Activated naive CD4-positive, alpha-beta T cell treated with anti-CD3 and anti-CD28 coated beads for 36 hours (primary cell): ENCODE measurements at regions not wholly inside any gene's neighbourhood (a gene's known extent, or its start where the extent isn't known, plus 50 kb on each side); places are given as distances from the start of the nearest gene placed in this dataset.
"Not testable (repeated sequence)": the region's sequence is repeated elsewhere in the genome, so short reads cannot be mapped to it uniquely, and the experiment has no call there.

Source experiments
- CTCF ChIA-PET: fragments of 350-600 bp; sonication (Branson Sonifier 250); formaldehyde crosslinking; loops from one replicate; lab custom pipeline; 2021; ENCODE audit warnings: antibody characterized with exemption; lab: Charles Lee
- DNase-seq: peaks from one replicate; pipeline ENCODE4 v3.0.0-alpha.2; 2020
- H3K27ac Mint-ChIP-seq: one replicate; pipeline ENCODE4 v1.8.0; 2021; ENCODE audit warnings: mild to moderate bottlenecking, mixed read lengths
- H3K27me3 Mint-ChIP-seq: one replicate; pipeline ENCODE4 v1.8.0; 2021; ENCODE audit warnings: low read depth, mixed read lengths
- H3K36me3 Mint-ChIP-seq: one replicate; pipeline ENCODE4 v1.8.0; 2021; ENCODE audit warnings: low read depth, mixed read lengths
- H3K4me1 Mint-ChIP-seq: one replicate; pipeline ENCODE4 v1.8.0; 2021; ENCODE audit warnings: low read depth, mixed read lengths
- H3K4me3 Mint-ChIP-seq: one replicate; pipeline ENCODE4 v1.8.0; 2021; ENCODE audit warnings: mild to moderate bottlenecking, moderate library complexity, mixed read lengths
- H3K9me3 Mint-ChIP-seq: one replicate; pipeline ENCODE4 v1.8.0; 2021; ENCODE audit warnings: mixed read lengths
- intact Hi-C: fragments of 100-400 bp; cut with micrococcal nuclease; formaldehyde crosslinking; loops from one replicate; pipeline ENCODE4 v1.15.1; 2023

GRCh38 chr6:49151461-49151860 lies 311.6 kb downstream of the MMUT start:
- no peak overlapping the region for H3K27ac Mint-ChIP-seq
- no peaks in the 10 kb centered on the region for H3K36me3 Mint-ChIP-seq
- no peak overlapping the region for H3K4me3 Mint-ChIP-seq
- H3K9me3 Mint-ChIP-seq, result peaks cover 3% of the 10 kb centered on the region
- no peaks in the 10 kb centered on the region for H3K27me3 Mint-ChIP-seq
- DNase-seq, result no peak
- CTCF ChIA-PET, result no interaction called here
- intact Hi-C loops, result no loop called here
- no peaks in the 10 kb centered on the region for H3K4me1 Mint-ChIP-seq

DNA sequence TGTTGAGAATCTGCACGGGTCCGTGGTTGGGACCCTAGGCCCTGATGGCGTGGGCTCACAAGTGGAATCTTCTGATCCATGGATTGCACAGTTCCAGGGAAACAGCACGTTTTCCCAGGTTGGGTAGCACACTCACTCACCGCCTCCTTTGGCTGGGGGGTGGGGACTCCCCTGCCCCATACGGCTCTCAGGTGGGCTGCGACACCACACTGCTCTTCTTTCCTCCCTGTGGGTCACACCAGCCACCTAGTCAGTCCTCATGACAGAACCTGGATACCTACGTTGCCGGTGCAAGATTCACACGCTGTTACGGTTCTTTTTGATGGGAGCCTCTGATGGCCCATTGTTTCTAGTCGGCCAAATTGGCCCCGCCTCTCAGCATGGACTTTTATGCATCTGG lies 312.0 kb downstream of the MMUT start:
- Mint-ChIP-seq H3K4me1 (no peaks in the 10 kb centered on the region), H3K27me3 (no peaks in the 10 kb centered on the region), H3K9me3 (peaks cover 4% of the 10 kb centered on the region), H3K36me3 (no peaks in the 10 kb centered on the region), H3K4me3 (no peak overlapping the region), H3K27ac (no peak overlapping the region)
- CTCF ChIA-PET, result no interaction called here
- no peak for DNase-seq
- intact Hi-C loops, result no loop called here

DNA sequence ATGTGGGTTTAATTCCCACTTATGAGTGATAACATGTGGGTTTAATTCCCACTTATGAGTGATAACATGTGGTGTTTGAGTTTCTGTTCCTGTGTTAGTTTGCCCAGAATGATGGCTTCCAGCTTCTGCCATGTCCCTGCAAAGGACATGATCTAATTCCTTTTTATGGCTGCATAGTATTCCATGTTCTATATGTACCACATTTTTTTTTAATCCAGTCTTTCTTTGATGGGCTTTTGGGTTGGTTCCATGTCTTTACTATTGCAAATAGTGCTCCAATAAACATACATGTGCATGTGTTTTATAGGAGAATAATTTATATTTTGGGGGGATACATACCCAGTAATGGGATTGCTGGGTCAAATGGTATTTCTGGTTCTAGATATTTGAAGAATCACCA lies 317.8 kb downstream of the MMUT start:
- H3K27ac Mint-ChIP-seq, result no peak overlapping the region
- no peaks in the 10 kb centered on the region for H3K4me1 Mint-ChIP-seq
- CTCF ChIA-PET, result no interaction called here

GRCh38 chr6:49142421-49143151 lies 320.5 kb downstream of the MMUT start:
- Mint-ChIP-seq H3K9me3 (peaks cover 6% of the 10 kb centered on the region), H3K36me3 (no peaks in the 10 kb centered on the region), H3K27me3 (no peaks in the 10 kb centered on the region), H3K27ac (no peak overlapping the region), H3K4me1 (no peaks in the 10 kb centered on the region), H3K4me3 (no peak overlapping the region)
- CTCF ChIA-PET, result no interaction called here
- DNase-seq, result no peak
- intact Hi-C loops, result no loop called here

More for the DNA sequence above, 317.8 kb downstream of the MMUT start:
- H3K27me3 Mint-ChIP-seq, result no peaks in the 10 kb centered on the region
- H3K9me3 Mint-ChIP-seq, result peaks cover 8% of the 10 kb centered on the region
- H3K36me3 Mint-ChIP-seq, result no peaks in the 10 kb centered on the region
- H3K4me3 Mint-ChIP-seq, result no peak overlapping the region
- intact Hi-C loops, result no loop called here
- DNase-seq, result no peak

- CTCF ChIA-PET, result no interaction called here
- H3K4me1 Mint-ChIP-seq, result no peaks in the 10 kb centered on the region
- intact Hi-C loops, result no loop called here
- H3K9me3 Mint-ChIP-seq, result peaks cover 12% of the 10 kb centered on the region
- H3K27ac Mint-ChIP-seq, result no peak overlapping the region
- no peak for DNase-seq
- H3K27me3 Mint-ChIP-seq, result no peaks in the 10 kb centered on the region
- H3K4me3 Mint-ChIP-seq, result no peak overlapping the region
- H3K36me3 Mint-ChIP-seq, result no peaks in the 10 kb centered on the region
These were observed 341.1 kb downstream of the MMUT start for GRCh38 chr6:49121970-49122369.

DNA sequence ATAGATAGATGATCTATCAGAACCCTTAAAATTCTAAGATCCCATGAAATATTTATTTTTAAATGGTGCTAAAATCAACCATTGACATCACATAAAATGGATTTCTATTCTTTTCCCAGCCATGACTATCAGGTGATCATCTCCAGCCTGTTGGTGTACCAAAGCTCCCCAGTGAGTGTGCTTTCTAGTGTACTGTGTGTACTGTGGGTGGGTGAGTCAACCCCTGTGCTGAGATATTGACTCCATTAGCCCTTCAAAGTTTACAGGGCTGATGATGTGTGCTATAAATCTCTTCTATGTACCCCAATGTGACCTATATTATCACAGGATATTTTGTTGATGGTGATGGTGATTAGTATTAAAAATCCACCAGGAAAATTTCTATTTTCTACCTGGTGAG lies 344.6 kb downstream of the MMUT start:
- CTCF ChIA-PET, result no interaction called here
- intact Hi-C loops, result no loop called here
- no peaks in the 10 kb centered on the region for H3K4me1 Mint-ChIP-seq
- no peaks in the 10 kb centered on the region for H3K36me3 Mint-ChIP-seq
- H3K4me3 Mint-ChIP-seq, result no peak overlapping the region
- no peaks in the 10 kb centered on the region for H3K27me3 Mint-ChIP-seq
- peaks cover 4% of the 10 kb centered on the region for H3K9me3 Mint-ChIP-seq
- H3K27ac Mint-ChIP-seq, result no peak overlapping the region
- no peak for DNase-seq

GRCh38 chr6:49110916-49111315 lies 352.1 kb downstream of the MMUT start:
- CTCF ChIA-PET, result no interaction called here
- no peak for DNase-seq
- Mint-ChIP-seq H3K27ac (no peak overlapping the region), H3K9me3 (peaks cover 1% of the 10 kb centered on the region), H3K4me3 (no peak overlapping the region), H3K27me3 (no peaks in the 10 kb centered on the region), H3K4me1 (no peaks in the 10 kb centered on the region), H3K36me3 (no peaks in the 10 kb centered on the region)
- intact Hi-C loops, result no loop called here

GRCh38 chr6:49097664-49098063 lies 365.4 kb downstream of the MMUT start:
- H3K4me1 Mint-ChIP-seq, result not testable (repeated sequence)

DNA sequence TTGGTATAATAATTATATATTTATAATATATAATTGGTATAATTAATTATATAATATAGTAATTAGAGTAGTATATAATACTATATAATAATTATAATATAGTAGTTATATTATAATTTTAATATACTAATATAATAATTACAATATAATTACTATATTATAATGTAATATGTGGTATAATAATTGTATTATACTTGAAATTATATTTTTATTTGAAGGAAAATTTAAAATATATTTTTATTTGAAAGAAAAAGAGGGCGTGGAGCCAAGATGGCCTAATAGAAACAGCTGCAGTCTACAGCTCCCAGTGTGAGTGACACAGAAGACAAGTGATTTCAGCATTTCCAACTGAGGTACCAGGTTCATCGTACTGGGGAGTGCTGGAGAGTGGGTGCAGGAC lies 365.9 kb downstream of the MMUT start:
- Mint-ChIP-seq H3K4me3 (no peak overlapping the region), H3K27me3 (no peaks in the 10 kb centered on the region), H3K4me1 (no peaks in the 10 kb centered on the region), H3K36me3 (no peaks in the 10 kb centered on the region), H3K27ac (no peak overlapping the region), H3K9me3 (peaks cover 11% of the 10 kb centered on the region)
- DNase-seq, result no peak
- CTCF ChIA-PET, result no interaction called here
- intact Hi-C loops, result no loop called here

More at GRCh38 chr6:49097664-49098063, 365.4 kb downstream of the MMUT start:
- CTCF ChIA-PET, H3K27me3 Mint-ChIP-seq, intact Hi-C loops, H3K36me3 Mint-ChIP-seq, DNase-seq, H3K27ac Mint-ChIP-seq, H3K4me3 Mint-ChIP-seq: not testable (repeated sequence)
- H3K9me3 Mint-ChIP-seq, result peaks cover 11% of the 10 kb centered on the region

GRCh38 chr6:49088631-49089030 lies 374.4 kb downstream of the MMUT start:
- H3K4me3 Mint-ChIP-seq, result no peak overlapping the region
- DNase-seq, result no peak
- no peaks in the 10 kb centered on the region for H3K9me3 Mint-ChIP-seq
- no peak overlapping the region for H3K27ac Mint-ChIP-seq
- H3K36me3 Mint-ChIP-seq, result no peaks in the 10 kb centered on the region
- intact Hi-C loops, result no loop called here
- no peaks in the 10 kb centered on the region for H3K27me3 Mint-ChIP-seq
- CTCF ChIA-PET, result no interaction called here
- no peaks in the 10 kb centered on the region for H3K4me1 Mint-ChIP-seq

DNA sequence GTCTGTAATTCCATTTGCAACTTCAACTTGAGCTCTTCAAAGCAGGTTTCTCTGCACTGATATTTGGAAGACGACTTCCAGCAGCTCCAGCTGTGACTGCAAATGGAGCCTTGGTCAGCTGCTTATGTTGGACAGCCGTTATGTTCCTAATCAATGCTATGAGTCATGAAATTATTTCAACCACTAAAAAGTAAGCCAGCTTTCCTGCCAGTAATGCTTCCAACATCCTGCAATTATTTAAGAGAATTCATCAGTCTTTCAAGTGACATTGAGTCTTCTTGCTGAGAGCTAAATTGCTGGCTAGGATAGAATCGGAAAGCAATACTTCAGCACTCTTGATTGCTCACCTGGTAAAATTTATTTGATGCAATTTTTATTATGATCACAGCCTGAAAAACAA lies 375.7 kb downstream of the MMUT start:
- Mint-ChIP-seq H3K27ac (no peak overlapping the region), H3K9me3 (no peaks in the 10 kb centered on the region), H3K4me3 (no peak overlapping the region), H3K4me1 (no peaks in the 10 kb centered on the region), H3K27me3 (no peaks in the 10 kb centered on the region), H3K36me3 (no peaks in the 10 kb centered on the region)
- CTCF ChIA-PET, result interaction anchor here (0.6 kb wide), 1 partner anchor 362 kb away, joined by 3 read pairs; no protein-coding TSS in a partner anchor
- no peak for DNase-seq
- intact Hi-C loops, result no loop called here

DNA sequence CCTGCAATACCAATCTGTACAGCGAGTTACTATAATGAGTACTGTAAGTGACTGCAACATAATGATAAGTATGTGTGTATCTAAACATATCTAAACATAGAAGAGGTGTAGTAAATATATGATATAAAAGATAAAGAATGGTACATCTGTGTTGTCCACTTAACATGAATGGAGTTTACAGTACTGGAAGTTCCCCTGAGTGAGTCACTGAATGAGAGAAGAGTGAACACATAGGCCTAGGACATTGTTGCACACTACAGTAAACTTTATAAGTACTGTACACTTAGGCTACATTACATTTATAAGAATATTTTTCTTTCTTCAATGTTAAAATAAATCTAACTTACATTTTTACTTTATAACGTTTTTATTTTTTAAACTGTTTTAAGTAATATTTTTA lies 380.4 kb downstream of the MMUT start:
- H3K36me3 Mint-ChIP-seq, result no peaks in the 10 kb centered on the region
- H3K27ac Mint-ChIP-seq, result no peak overlapping the region
- peaks cover 1% of the 10 kb centered on the region for H3K9me3 Mint-ChIP-seq
- CTCF ChIA-PET, result no interaction called here
- no peak for DNase-seq
- no peak overlapping the region for H3K4me3 Mint-ChIP-seq
- H3K4me1 Mint-ChIP-seq, result no peaks in the 10 kb centered on the region
- intact Hi-C loops, result no loop called here
- no peaks in the 10 kb centered on the region for H3K27me3 Mint-ChIP-seq

DNA sequence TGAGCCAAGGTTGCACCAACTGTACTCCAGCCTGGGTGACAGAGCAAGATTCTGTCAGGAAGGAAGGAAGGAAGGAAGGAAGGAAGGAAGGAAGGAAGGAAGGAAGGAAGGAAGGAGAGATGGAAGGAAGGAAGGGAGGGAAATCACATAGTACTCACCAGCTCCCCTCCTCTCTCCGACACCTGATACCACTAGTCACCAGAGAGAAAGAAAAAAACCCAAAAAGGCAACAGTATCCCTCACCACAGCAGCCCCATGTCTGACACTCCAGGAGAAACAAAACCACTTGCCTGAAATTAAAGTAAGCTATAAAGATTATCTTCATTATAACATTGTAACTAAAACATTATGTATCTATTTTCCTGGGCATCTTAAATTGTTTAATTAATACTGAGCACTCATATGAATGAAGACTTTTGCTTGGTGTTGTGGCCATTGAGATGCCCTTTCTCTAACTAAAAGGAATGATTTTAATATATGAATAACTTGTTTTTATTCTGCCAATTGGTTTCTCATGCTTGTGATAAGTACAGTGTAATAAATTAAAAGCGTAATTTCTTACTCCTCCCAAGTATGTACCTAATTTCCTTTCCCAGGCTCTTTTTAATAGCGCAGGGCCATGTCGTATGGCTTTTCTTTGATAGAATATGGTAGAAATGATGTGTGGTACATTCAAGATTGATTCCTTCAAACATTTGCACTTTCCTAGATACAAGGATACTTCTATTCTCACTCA lies 390.0 kb downstream of the MMUT start:
- no peaks in the 10 kb centered on the region for H3K27me3 Mint-ChIP-seq
- intact Hi-C loops, result no loop called here
- peaks cover 1% of the 10 kb centered on the region for H3K9me3 Mint-ChIP-seq
- no peaks in the 10 kb centered on the region for H3K36me3 Mint-ChIP-seq
- DNase-seq, result no peak
- no peak overlapping the region for H3K27ac Mint-ChIP-seq
- H3K4me3 Mint-ChIP-seq, result no peak overlapping the region
- CTCF ChIA-PET, result no interaction called here
- H3K4me1 Mint-ChIP-seq, result no peaks in the 10 kb centered on the region
